Left colon (tissue), 2 donors: ENCODE measurements at regions not wholly inside any gene's neighbourhood (a gene's known extent, or its start where the extent isn't known, plus 50 kb on each side); places are given as distances from the start of the nearest gene placed in this dataset.

Experiments
- ATAC-seq: fragments of 200-7000 bp; cut with Tn5 transposase; one replicate; pipeline ENCODE4 v1.9.1; 2020; ENCODE audit warnings: mild to moderate bottlenecking, moderate library complexity
- DNase-seq, 2 donors: peaks; one replicate each; pipeline ENCODE4 v3.0.0-alpha.2; 2020
- intact Hi-C, 2 donors: fragments of 100-400 bp; cut with DNase I in 1 of 2; cut with micrococcal nuclease in 1 of 2; formaldehyde crosslinking; loops; one replicate each; pipeline versions ENCODE4 v1.11.2 to v1.14.0; 2022; cut with DNase I, micrococcal nuclease
- donor health status: DM: no; HTN: no; CAD: no.
- donor health status: DM: yes; HTN: yes; CAD: no.

- ATAC-seq (no peak), DNase-seq (no peak)
- intact Hi-C loops: no loop called here
Measured at GRCh38 chr16:9232102-9232770, 140.8 kb downstream of the HAPSTR1 start.

DNA sequence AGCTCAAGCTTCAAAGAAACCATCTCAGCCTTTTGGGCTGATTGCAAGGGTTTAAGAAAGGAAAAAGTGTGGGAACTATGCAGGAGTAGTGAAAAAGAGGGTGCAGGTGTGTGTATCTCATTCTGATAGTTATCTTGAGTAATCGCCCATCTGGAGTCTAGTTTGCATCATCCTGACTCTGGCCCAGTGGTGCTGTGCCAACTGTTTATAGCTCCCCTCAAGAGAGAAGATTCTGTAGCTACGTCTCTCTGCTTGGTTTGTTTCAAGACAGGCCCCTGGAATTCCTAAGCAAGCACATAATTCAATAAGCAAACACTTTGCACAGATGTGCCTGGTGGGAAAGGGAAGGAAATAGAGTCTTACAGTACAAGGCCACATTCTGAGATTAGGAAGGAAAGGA lies 144.4 kb downstream of the HAPSTR1 start:
- intact Hi-C loops: no loop called here
- ATAC-seq (no peak), DNase-seq (no peak)

DNA sequence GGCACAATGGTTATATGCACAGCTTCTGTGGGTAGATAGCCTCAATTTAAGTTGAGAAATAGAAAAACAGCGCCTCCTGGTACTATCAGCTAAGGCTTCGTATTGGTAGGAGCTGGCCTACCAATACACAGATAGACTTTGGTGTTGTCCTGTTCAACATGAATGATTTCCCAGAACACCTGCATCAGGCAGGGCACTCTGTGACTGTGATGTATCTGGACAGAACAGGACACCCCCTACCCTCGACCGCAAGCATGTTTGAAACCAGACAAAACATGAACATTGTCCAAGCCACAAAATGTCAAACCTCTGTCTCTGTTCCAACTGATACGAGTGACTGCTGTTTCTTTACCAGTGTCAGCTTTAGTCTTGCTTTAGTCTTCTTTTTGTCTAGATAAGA lies 144.9 kb downstream of the HAPSTR1 start:
- DNase-seq: no peak
- intact Hi-C loops: no loop called here
- ATAC-seq: no peak

- ATAC-seq: no peak
- intact Hi-C loops: no loop called here
- DNase-seq: no peak
Measured at GRCh38 chr16:9238346-9238745, 146.9 kb downstream of the HAPSTR1 start.

GRCh38 chr16:9241177-9241576 lies 149.7 kb downstream of the HAPSTR1 start:
- intact Hi-C loops: no loop called here
- ATAC-seq: no peak

GRCh38 chr16:9248162-9248561 lies 156.7 kb downstream of the HAPSTR1 start:
- intact Hi-C loops: no loop called here
- no peak for ATAC-seq
- no peak for DNase-seq

More at GRCh38 chr16:9241177-9241576, 149.7 kb downstream of the HAPSTR1 start:
- DNase-seq: no peak

DNA sequence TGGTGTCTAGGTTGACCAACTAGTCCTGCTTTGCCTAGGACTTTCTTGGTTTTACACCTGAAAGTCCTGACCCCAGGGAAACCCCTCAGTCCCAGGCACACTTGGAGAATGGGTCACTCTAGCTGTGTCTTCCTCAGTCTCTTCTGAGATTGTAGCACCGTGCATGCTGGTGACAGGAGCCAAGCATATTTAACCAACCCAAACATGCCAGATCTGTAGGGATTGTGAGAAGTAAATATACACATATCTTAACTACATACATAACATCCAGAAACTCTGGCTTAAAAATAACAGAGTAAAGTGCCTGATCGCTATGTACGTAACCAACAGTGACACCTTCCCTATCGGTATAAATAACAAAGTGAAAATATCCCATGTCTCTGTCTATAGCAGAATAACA lies 158.1 kb downstream of the HAPSTR1 start:
- intact Hi-C loops: no loop called here
- no peak for ATAC-seq
- no peak for DNase-seq

DNA sequence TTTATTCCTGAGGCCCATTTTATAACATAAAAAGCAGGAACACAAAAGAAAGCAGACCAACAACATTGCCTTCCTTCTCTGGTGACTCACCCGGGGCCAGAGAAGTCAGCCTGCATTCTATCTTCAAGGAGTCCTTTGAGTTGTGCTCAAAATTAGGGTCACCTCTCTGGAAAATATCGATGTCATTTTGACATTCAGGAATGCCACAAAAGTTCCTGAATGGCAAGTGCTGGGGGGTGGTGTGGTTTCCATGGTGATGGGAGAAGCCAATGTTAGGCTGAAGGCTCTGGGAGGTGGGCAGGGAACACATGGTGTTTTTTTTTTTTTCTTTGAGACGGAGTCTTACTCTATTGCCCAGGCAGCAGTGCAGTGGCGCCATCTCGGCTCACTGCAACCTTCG lies 159.6 kb downstream of the HAPSTR1 start:
- intact Hi-C loops: no loop called here
- ATAC-seq (no peak), DNase-seq (no peak)

GRCh38 chr16:9254863-9255262 lies 163.4 kb downstream of the HAPSTR1 start:
- intact Hi-C loops: no loop called here
- DNase-seq: no peak
- no peak for ATAC-seq

- DNase-seq (peak in 1 of 2 donors; percentile 48), ATAC-seq (peak; percentile 33)
- intact Hi-C loops: no loop called here
Measured at GRCh38 chr16:9256196-9256595, 164.8 kb downstream of the HAPSTR1 start.

- intact Hi-C loops: no loop called here
- peak; percentile 54 for ATAC-seq
- DNase-seq: no peak
Measured at GRCh38 chr16:9257843-9258242, 166.4 kb downstream of the HAPSTR1 start.

DNA sequence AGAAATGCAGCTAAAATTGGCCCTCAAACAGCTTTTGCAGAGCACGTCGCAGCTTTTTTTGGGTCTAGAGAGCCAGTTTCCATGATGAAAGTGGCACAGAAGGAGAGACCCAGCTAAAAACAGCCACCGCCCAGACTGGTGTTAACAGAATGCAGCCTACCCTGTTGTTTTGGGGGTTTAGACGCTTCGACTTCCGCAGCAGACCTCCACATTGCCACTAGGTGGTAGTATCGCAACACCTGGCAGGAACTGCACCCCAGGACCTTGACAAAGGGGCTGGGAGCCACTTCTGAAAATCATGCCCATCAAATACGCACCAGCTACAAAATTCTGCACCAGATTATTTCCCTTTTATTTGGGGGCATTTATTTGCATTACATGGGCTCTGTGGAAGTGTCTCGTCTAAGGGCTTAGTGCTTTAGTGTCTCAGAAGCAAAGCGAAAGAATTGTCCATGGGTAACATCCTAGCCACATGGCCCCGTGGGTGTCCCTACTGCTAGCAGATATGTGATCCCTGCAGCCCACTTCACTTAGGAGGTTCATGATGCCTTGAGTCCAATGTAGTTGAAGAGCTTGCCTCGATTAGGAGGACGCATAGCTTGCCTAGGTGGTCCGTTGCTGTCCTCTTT lies 167.1 kb downstream of the HAPSTR1 start:
- intact Hi-C loops: no loop called here
- peak; percentile 82 for ATAC-seq
- peak in 1 of 2 donors; percentile 43 for DNase-seq

GRCh38 chr16:9259914-9260608 lies 168.6 kb downstream of the HAPSTR1 start:
- intact Hi-C loops: no loop called here
- DNase-seq: no peak
- peak; percentile 31 for ATAC-seq

DNA sequence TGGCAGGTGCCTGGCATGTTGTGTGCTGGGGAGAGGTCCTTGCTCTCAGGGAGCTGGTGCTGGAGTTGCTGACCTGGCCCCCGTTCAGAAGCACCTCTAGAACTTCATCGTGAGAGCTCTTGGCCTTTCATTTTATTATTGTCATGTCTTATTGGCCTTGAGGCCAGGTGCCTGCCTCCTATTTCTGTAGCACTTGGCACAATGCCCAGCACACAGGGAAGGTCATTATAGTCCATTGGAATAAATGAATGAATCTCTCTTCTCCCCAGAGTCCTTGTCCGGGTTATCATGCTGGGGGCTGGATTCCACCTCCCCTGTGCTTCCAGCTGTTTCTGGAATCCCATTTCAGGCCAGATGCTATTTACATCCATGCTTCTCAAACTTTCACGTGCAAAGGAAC lies 169.2 kb downstream of the HAPSTR1 start:
- intact Hi-C loops: no loop called here
- peak; percentile 34 to 64 for DNase-seq
- peak; percentile 66 for ATAC-seq

GRCh38 chr16:9261376-9261775 lies 169.9 kb downstream of the HAPSTR1 start:
- ATAC-seq (no peak), DNase-seq (no peak)
- intact Hi-C loops: no loop called here

DNA sequence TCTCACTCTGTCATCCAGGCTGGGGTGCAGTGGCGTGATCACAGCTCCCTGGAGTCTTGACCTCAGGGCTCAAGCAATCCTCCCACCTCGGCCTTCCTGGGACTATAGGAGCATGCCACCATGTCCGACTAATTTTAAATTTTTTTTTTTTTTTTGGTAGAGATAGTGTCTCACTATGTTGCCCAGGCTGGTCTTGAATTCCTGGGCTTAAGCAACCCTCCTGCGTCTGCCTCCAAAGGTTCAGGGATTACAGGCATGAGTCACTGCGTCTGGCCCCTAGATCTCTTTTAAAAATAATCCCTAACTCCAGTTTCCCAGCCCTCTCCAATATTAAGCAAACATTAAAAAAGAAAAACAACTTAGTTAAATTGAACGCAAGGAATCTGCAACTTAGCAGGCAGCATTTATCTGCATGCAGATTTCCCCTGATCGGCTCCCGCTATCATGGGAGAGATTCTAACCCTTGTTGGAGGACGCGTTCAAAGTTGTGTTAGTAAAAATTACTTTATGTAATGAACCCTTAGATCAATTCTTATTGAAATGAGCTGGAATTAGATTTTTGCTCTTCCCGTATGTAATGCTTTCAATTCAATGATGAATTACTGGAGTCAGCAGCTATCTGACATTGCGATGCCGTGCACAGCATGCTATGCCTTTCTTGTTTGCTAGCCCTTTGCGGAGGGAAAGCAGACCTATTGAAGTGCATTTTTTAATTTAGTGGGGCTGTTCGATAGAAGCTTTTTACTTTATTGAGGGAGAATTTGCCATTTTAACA lies 171.7 kb downstream of the HAPSTR1 start:
- ATAC-seq: no peak
- DNase-seq: no peak
- intact Hi-C loops: no loop called here

GRCh38 chr16:9264067-9264466 lies 172.6 kb downstream of the HAPSTR1 start:
- intact Hi-C loops: no loop called here
- no peak for ATAC-seq
- DNase-seq: no peak

DNA sequence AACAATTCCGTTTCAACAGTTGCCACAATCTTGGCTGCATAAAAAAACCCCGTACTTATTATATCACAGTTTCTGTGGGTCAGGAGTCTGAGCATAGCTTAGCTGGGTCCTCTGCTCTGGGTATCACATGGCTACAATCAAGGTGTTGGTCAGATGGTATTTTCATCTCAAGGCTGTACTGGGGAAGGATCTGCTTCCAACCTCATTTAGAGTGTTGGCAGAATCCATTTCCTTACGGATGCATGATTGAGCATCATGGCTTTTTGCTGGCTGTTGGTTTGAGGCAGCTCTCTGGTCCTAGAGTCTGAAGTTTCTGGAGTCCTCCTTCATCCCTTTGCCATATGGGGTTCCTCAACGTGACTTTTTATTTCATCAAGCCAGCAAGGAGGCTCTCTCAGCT lies 177.0 kb downstream of the HAPSTR1 start:
- intact Hi-C loops: no loop called here
- DNase-seq (no peak), ATAC-seq (no peak)

GRCh38 chr16:9270424-9270823 lies 179.0 kb downstream of the HAPSTR1 start:
- DNase-seq (no peak), ATAC-seq (no peak)
- intact Hi-C loops: no loop called here

- DNase-seq (no peak), ATAC-seq (no peak)
- intact Hi-C loops: no loop called here
Measured at GRCh38 chr16:9270941-9271340, 179.5 kb downstream of the HAPSTR1 start.
